OCI-LY3 (cell line): ENCODE measurements at regions not wholly inside any gene's neighbourhood (a gene's known extent, or its start where the extent isn't known, plus 50 kb on each side); places are given as distances from the start of the nearest gene placed in this dataset.

Experiments
- H2AFZ ChIP-seq: fragments of 200-600, 300-600 bp; shearing (Covaris generic); 2 replicates; pipeline ENCODE4 v1.6.0; 2014; ENCODE audit warnings: antibody characterized with exemption, low read depth, low read length
- H3K27ac ChIP-seq: fragments of 200-600, 300-600 bp; sonication (generic); 2 replicates; pipeline ENCODE4 v1.5.1; 2014; ENCODE audit warnings: mild to moderate bottlenecking, low read length, moderate library complexity, mixed read lengths
- H3K27me3 ChIP-seq: fragments of 200-600, 300-600 bp; sonication (generic); 2 replicates; pipeline ENCODE4 v1.6.1; 2014; ENCODE audit warnings: low read depth, low read length, mixed read lengths
- H3K36me3 ChIP-seq: fragments of 200-600, 300-600 bp; sonication (generic); replicated peaks from 2 replicates; pipeline ENCODE3; 2014; ENCODE audit warnings: low read depth, low read length, mixed read lengths
- H3K4me1 ChIP-seq: fragments of 300-600, 200-600 bp; sonication (generic); 2 replicates; pipeline ENCODE4 v1.6.1; 2014; ENCODE audit warnings: low read length, mixed read lengths
- H3K4me2 ChIP-seq: fragments of 200-600, 300-600 bp; sonication (generic); 2 replicates; pipeline ENCODE4 v1.6.1; 2014; ENCODE audit warnings: low read length, mixed read lengths
- H3K4me3 ChIP-seq: fragments of 300-600, 200-600 bp; sonication (generic); 2 replicates; pipeline ENCODE4 v1.5.1; 2014; ENCODE audit warnings: antibody characterized with exemption, mild to moderate bottlenecking, low read length, moderate library complexity
- H3K79me2 ChIP-seq: fragments of 300-600, 200-600 bp; shearing (Covaris generic); 2 replicates; pipeline ENCODE4 v1.6.1; 2014; ENCODE audit warnings: mild to moderate bottlenecking, low read length, mixed read lengths
- H3K9ac ChIP-seq: fragments of 300-600, 200-600 bp; shearing (Covaris generic); 2 replicates; pipeline ENCODE4 v1.6.0; 2014; ENCODE audit warnings: mild to moderate bottlenecking, low read length, moderate library complexity
- H3K9me3 ChIP-seq: fragments of 200-600, 300-600 bp; shearing (Covaris generic); 2 replicates; pipeline ENCODE4 v1.6.1; 2014; ENCODE audit warnings: low read length, mixed read lengths; ENCODE audit not compliant: insufficient read depth
- H4K20me1 ChIP-seq: fragments of 200-600, 300-600 bp; sonication (generic); 2 replicates; pipeline ENCODE4 v1.6.1; 2016; ENCODE audit warnings: low read length, mixed read lengths; ENCODE audit not compliant: insufficient read depth
- CTCF ChIP-seq: fragments of 200-600, 300-600 bp; sonication (generic); IDR thresholded peaks from 2 replicates; pipeline ENCODE4 v1.5.1; 2014; ENCODE audit warnings: antibody characterized with exemption, low read length, low read depth
- EZH2phosphoT487 ChIP-seq: fragments of 200-600 bp; shearing (Covaris generic); IDR thresholded peaks from 2 replicates; pipeline ENCODE4 v1.6.1; 2018; ENCODE audit warnings: antibody characterized with exemption, mixed run types, low read depth

GRCh38 chr14:26860111-26860510, 262.3 kb upstream of the NOVA1 start:
- Histone ChIP-seq H3K79me2 (no peaks in the 10 kb centered on the region), H3K4me3 (no peak overlapping the region), H3K9me3 (no peaks in the 10 kb centered on the region), H3K27ac (no peak overlapping the region), H4K20me1 (no peaks in the 10 kb centered on the region), H3K9ac (no peak overlapping the region), H3K4me1 (no peaks in the 10 kb centered on the region), H3K27me3 (no peaks in the 10 kb centered on the region), H3K4me2 (no peak overlapping the region), H3K36me3 (no peaks in the 10 kb centered on the region), H2AFZ (no peak overlapping the region)
- no peak for TF ChIP-seq CTCF
- no peak for TF ChIP-seq EZH2phosphoT487

- Histone ChIP-seq H3K36me3 (no peaks in the 10 kb centered on the region), H3K4me2 (no peak overlapping the region), H3K4me1 (no peaks in the 10 kb centered on the region), H4K20me1 (no peaks in the 10 kb centered on the region), H2AFZ (no peak overlapping the region), H3K27ac (no peak overlapping the region), H3K27me3 (no peaks in the 10 kb centered on the region), H3K4me3 (no peak overlapping the region), H3K79me2 (no peaks in the 10 kb centered on the region), H3K9me3 (no peaks in the 10 kb centered on the region), H3K9ac (no peak overlapping the region)
- TF ChIP-seq CTCF (no peak), EZH2phosphoT487 (no peak)
Measured at GRCh38 chr14:26863736-26864135, 265.9 kb upstream of the NOVA1 start.

GRCh38 chr14:26866721-26867120, 268.9 kb upstream of the NOVA1 start:
- no peaks in the 10 kb centered on the region for H4K20me1 ChIP-seq
- H3K27ac ChIP-seq: no peak overlapping the region
- no peaks in the 10 kb centered on the region for H3K27me3 ChIP-seq
- no peak overlapping the region for H3K9ac ChIP-seq
- H3K79me2 ChIP-seq: no peaks in the 10 kb centered on the region
- H3K4me1 ChIP-seq: no peaks in the 10 kb centered on the region
- no peak for TF ChIP-seq CTCF
- no peak for TF ChIP-seq EZH2phosphoT487
- H3K4me2 ChIP-seq: no peak overlapping the region
- H3K36me3 ChIP-seq: no peaks in the 10 kb centered on the region
- H3K9me3 ChIP-seq: no peaks in the 10 kb centered on the region
- H2AFZ ChIP-seq: no peak overlapping the region
- H3K4me3 ChIP-seq: no peak overlapping the region

GRCh38 chr14:26867171-26867757, 269.4 kb upstream of the NOVA1 start:
- H3K36me3 ChIP-seq: no peaks in the 10 kb centered on the region
- H3K79me2 ChIP-seq: no peaks in the 10 kb centered on the region
- H3K27me3 ChIP-seq: no peaks in the 10 kb centered on the region
- H2AFZ ChIP-seq: no peak overlapping the region
- no peaks in the 10 kb centered on the region for H3K4me1 ChIP-seq
- no peaks in the 10 kb centered on the region for H4K20me1 ChIP-seq
- H3K4me3 ChIP-seq: no peak overlapping the region
- no peak overlapping the region for H3K4me2 ChIP-seq
- H3K9ac ChIP-seq: no peak overlapping the region
- no peak overlapping the region for H3K27ac ChIP-seq
- H3K9me3 ChIP-seq: no peaks in the 10 kb centered on the region
- TF ChIP-seq CTCF (no peak), EZH2phosphoT487 (no peak)
